HAP-1 (cell line): ENCODE measurements at regions not wholly inside any gene's neighbourhood (a gene's known extent, or its start where the extent isn't known, plus 50 kb on each side); places are given as distances from the start of the nearest gene placed in this dataset.
"Not testable (repeated sequence)": the region's sequence is repeated elsewhere in the genome, so short reads cannot be mapped to it uniquely, and the experiment has no call there.

Source experiments
- DNase-seq, 2 experiments: peaks; one replicate each; pipeline ENCODE4 v3.0.0-alpha.2; 2016 to 2020; ENCODE audit warnings: low spot score in 2 of 2
- H3K27me3 ChIP-seq: fragments of 250-450 bp; sonication (Bioruptor Pico); 2 replicates; pipeline ENCODE4 v1.5.1; 2020; ENCODE audit warnings: low read depth, mild to moderate bottlenecking, moderate library complexity
- H3K36me3 ChIP-seq: fragments of 250-450 bp; sonication (Bioruptor Pico); replicated peaks from 2 replicates; pipeline ENCODE4 v1.5.1; 2020; ENCODE audit warnings: mild to moderate bottlenecking
- H3K4me1 ChIP-seq: fragments of 250-450 bp; sonication (Bioruptor Pico); 2 replicates; pipeline ENCODE4 v1.5.1; 2020; ENCODE audit warnings: mild to moderate bottlenecking
- H3K4me3 ChIP-seq: fragments of 250-450 bp; sonication (Bioruptor Pico); 2 replicates; pipeline ENCODE4 v1.5.1; 2020; ENCODE audit warnings: mild to moderate bottlenecking, moderate library complexity
- H3K9me3 ChIP-seq: fragments of 250-450 bp; sonication (Bioruptor Pico); 2 replicates; pipeline ENCODE4 v1.5.1; 2020; ENCODE audit warnings: mild to moderate bottlenecking, moderate library complexity
- in situ Hi-C: fragments of 300-500 bp; cut with MboI; formaldehyde crosslinking; loops from 3 replicates; pipeline ENCODE4 v1.14.3; 2020; ENCODE audit warnings: low sequenced_read_pairs, inconsistent platforms, mixed read lengths

GRCh38 chr1:172795741-172796140 is 136.8 kb downstream of the FASLG start:
- no peak for DNase-seq
- in situ Hi-C loops: no loop called here
- Histone ChIP-seq H3K4me3 (no peak overlapping the region), H3K4me1 (no peaks in the 10 kb centered on the region), H3K9me3 (no peaks in the 10 kb centered on the region), H3K36me3 (no peaks in the 10 kb centered on the region), H3K27me3 (no peaks in the 10 kb centered on the region)

GRCh38 chr1:172799804-172800203 is 140.9 kb downstream of the FASLG start:
- H3K4me1 ChIP-seq, H3K27me3 ChIP-seq, H3K36me3 ChIP-seq, H3K4me3 ChIP-seq, H3K9me3 ChIP-seq, in situ Hi-C loops, DNase-seq: not testable (repeated sequence)

GRCh38 chr1:172801771-172802322 is 142.9 kb downstream of the FASLG start:
- no peak for DNase-seq
- Histone ChIP-seq H3K36me3 (no peaks in the 10 kb centered on the region), H3K9me3 (no peaks in the 10 kb centered on the region), H3K27me3 (no peaks in the 10 kb centered on the region), H3K4me1 (no peaks in the 10 kb centered on the region), H3K4me3 (no peak overlapping the region)
- in situ Hi-C loops: no loop called here

GRCh38 chr1:172809750-172810149 is 150.8 kb downstream of the FASLG start:
- Histone ChIP-seq H3K27me3 (no peaks in the 10 kb centered on the region), H3K36me3 (no peaks in the 10 kb centered on the region), H3K4me3 (no peak overlapping the region), H3K4me1 (no peaks in the 10 kb centered on the region), H3K9me3 (no peaks in the 10 kb centered on the region)
- in situ Hi-C loops: no loop called here
- no peak for DNase-seq

GRCh38 chr1:172810480-172811175 is 151.7 kb downstream of the FASLG start:
- no peak overlapping the region for H3K4me3 ChIP-seq
- no peaks in the 10 kb centered on the region for H3K36me3 ChIP-seq
- in situ Hi-C loops: no loop called here
- no peaks in the 10 kb centered on the region for H3K4me1 ChIP-seq
- peaks cover 2% of the 10 kb centered on the region; the same call in 1 of the 2 replicates for H3K9me3 ChIP-seq
- no peaks in the 10 kb centered on the region for H3K27me3 ChIP-seq
- DNase-seq: no peak

GRCh38 chr1:172811694-172812093 is 152.8 kb downstream of the FASLG start:
- in situ Hi-C loops: no loop called here
- Histone ChIP-seq H3K4me3 (no peak overlapping the region), H3K9me3 (peaks cover 3% of the 10 kb centered on the region; the same call in 1 of the 2 replicates), H3K27me3 (no peaks in the 10 kb centered on the region), H3K36me3 (no peaks in the 10 kb centered on the region), H3K4me1 (no peaks in the 10 kb centered on the region)
- DNase-seq: no peak

- peaks cover 3% of the 10 kb centered on the region; the same call in 1 of the 2 replicates for H3K9me3 ChIP-seq
- H3K27me3 ChIP-seq: no peaks in the 10 kb centered on the region
- in situ Hi-C loops: no loop called here
- no peaks in the 10 kb centered on the region for H3K36me3 ChIP-seq
- no peak overlapping the region for H3K4me3 ChIP-seq
- no peaks in the 10 kb centered on the region for H3K4me1 ChIP-seq
- no peak for DNase-seq
These were observed 153.2 kb downstream of the FASLG start for GRCh38 chr1:172812118-172812517.

- Histone ChIP-seq H3K4me3 (no peak overlapping the region), H3K9me3 (peaks cover 3% of the 10 kb centered on the region; the same call in 1 of the 2 replicates), H3K27me3 (no peaks in the 10 kb centered on the region), H3K36me3 (no peaks in the 10 kb centered on the region), H3K4me1 (no peaks in the 10 kb centered on the region)
- DNase-seq: no peak
- in situ Hi-C loops: no loop called here
These were observed 154.4 kb downstream of the FASLG start for GRCh38 chr1:172813330-172813729.

GRCh38 chr1:172814428-172814827 is 155.5 kb downstream of the FASLG start:
- in situ Hi-C loops: no loop called here

GRCh38 chr1:172815740-172816139 is 156.8 kb downstream of the FASLG start:
- Histone ChIP-seq H3K4me1 (no peaks in the 10 kb centered on the region), H3K36me3 (no peaks in the 10 kb centered on the region), H3K9me3 (peaks cover 3% of the 10 kb centered on the region; the same call in 1 of the 2 replicates), H3K27me3 (no peaks in the 10 kb centered on the region), H3K4me3 (no peak overlapping the region)
- no peak for DNase-seq
- in situ Hi-C loops: no loop called here

More at GRCh38 chr1:172814428-172814827, 155.5 kb downstream of the FASLG start:
- Histone ChIP-seq H3K4me3 (no peak overlapping the region), H3K36me3 (no peaks in the 10 kb centered on the region), H3K4me1 (no peaks in the 10 kb centered on the region), H3K9me3 (peaks cover 3% of the 10 kb centered on the region; the same call in 1 of the 2 replicates), H3K27me3 (no peaks in the 10 kb centered on the region)
- no peak for DNase-seq

GRCh38 chr1:172818841-172819527 is 160.1 kb downstream of the FASLG start:
- no peak for DNase-seq
- H3K4me3 ChIP-seq: no peak overlapping the region
- no peaks in the 10 kb centered on the region for H3K27me3 ChIP-seq
- no peaks in the 10 kb centered on the region for H3K36me3 ChIP-seq
- in situ Hi-C loops: no loop called here
- H3K9me3 ChIP-seq: peaks cover 3% of the 10 kb centered on the region; the same call in 1 of the 2 replicates
- H3K4me1 ChIP-seq: no peaks in the 10 kb centered on the region

- Histone ChIP-seq H3K4me3 (no peak overlapping the region), H3K36me3 (no peaks in the 10 kb centered on the region), H3K9me3 (peaks cover 1% of the 10 kb centered on the region; the same call in 1 of the 2 replicates), H3K27me3 (no peaks in the 10 kb centered on the region), H3K4me1 (no peaks in the 10 kb centered on the region)
- in situ Hi-C loops: no loop called here
- no peak for DNase-seq
These were observed 161.7 kb downstream of the FASLG start for GRCh38 chr1:172820475-172821158.

- Histone ChIP-seq H3K27me3 (no peaks in the 10 kb centered on the region), H3K9me3 (no peaks in the 10 kb centered on the region), H3K4me3 (no peak overlapping the region), H3K36me3 (no peaks in the 10 kb centered on the region), H3K4me1 (no peaks in the 10 kb centered on the region)
- DNase-seq: no peak
- in situ Hi-C loops: no loop called here
These were observed 162.8 kb downstream of the FASLG start for GRCh38 chr1:172821609-172822274.
